ENCODE measurements at regions not wholly inside any gene's neighbourhood (a gene's known extent, or its start where the extent isn't known, plus 50 kb on each side); places are given as distances from the start of the nearest gene placed in this dataset.

DNA sequence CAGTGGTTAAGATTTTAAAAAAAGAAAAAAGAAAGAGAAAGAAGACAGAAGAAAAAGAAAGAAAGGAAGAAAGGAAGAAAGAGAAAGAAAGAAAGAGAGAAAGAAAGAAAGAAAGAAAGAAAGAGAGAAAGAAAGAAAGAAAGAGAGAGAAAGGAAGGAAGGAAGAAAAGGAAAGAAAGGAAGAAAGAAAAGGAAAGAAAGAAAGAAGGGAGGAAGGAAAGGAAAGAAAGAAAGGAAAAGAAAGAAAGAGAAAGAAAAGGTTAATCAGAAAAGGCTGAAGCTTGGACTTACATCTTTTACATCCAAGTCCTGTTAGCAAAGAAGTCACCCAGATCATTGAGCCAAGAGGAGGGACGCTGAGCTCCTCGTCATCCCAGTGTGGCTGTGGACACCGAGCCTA, 70.0 kb downstream of the IRX2 start:
- no peaks in the 10 kb centered on the region for H4K20me1 ChIP-seq (ENCODE audit: insufficient read depth)
- H3K27me3 ChIP-seq (ENCODE audit: insufficient read depth, low read depth, low read length), result no peaks in the 10 kb centered on the region
- H3K36me3 ChIP-seq (ENCODE audit: insufficient read depth, low read length), result no peaks in the 10 kb centered on the region
- no peaks in the 10 kb centered on the region for H3K79me2 ChIP-seq (replicated peaks; ENCODE audit: insufficient read depth, low read length)
- H3K4me3 ChIP-seq (ENCODE audit: low read length), result no peak overlapping the region
- no peak overlapping the region for H3K27ac ChIP-seq (ENCODE audit: low read length)
- H3K9me2 ChIP-seq (ENCODE audit: insufficient read depth, low read length), result no peaks in the 10 kb centered on the region
- H3K9me3 ChIP-seq (ENCODE audit: low read length), result peaks cover 7% of the 10 kb centered on the region
- TF ChIP-seq POLR2AphosphoS5 (IDR thresholded peaks at IDR 0.05) (no peak), RAD21 (conservative IDR thresholded peaks at IDR 0.05) (no peak), EZH2 (IDR thresholded peaks at IDR 0.05; ENCODE audit: borderline replicate concordance, insufficient read depth, low read length, poor library complexity, severe bottlenecking) (no peak), TAF1 (IDR thresholded peaks at IDR 0.05; ENCODE audit: low read depth) (no peak), MXI1 (conservative IDR thresholded peaks at IDR 0.05; ENCODE audit: poor library complexity, severe bottlenecking) (no peak), SMC3 (conservative IDR thresholded peaks at IDR 0.05; ENCODE audit: poor library complexity) (no peak)
- TF ChIP-seq, protein P1, sequence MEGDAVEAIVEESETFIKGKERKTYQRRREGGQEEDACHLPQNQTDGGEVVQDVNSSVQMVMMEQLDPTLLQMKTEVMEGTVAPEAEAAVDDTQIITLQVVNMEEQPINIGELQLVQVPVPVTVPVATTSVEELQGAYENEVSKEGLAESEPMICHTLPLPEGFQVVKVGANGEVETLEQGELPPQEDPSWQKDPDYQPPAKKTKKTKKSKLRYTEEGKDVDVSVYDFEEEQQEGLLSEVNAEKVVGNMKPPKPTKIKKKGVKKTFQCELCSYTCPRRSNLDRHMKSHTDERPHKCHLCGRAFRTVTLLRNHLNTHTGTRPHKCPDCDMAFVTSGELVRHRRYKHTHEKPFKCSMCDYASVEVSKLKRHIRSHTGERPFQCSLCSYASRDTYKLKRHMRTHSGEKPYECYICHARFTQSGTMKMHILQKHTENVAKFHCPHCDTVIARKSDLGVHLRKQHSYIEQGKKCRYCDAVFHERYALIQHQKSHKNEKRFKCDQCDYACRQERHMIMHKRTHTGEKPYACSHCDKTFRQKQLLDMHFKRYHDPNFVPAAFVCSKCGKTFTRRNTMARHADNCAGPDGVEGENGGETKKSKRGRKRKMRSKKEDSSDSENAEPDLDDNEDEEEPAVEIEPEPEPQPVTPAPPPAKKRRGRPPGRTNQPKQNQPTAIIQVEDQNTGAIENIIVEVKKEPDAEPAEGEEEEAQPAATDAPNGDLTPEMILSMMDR (IDR thresholded peaks at IDR 0.05; ENCODE audit: poor library complexity, severe bottlenecking), result no peak
- TF ChIP-seq, protein P2, sequence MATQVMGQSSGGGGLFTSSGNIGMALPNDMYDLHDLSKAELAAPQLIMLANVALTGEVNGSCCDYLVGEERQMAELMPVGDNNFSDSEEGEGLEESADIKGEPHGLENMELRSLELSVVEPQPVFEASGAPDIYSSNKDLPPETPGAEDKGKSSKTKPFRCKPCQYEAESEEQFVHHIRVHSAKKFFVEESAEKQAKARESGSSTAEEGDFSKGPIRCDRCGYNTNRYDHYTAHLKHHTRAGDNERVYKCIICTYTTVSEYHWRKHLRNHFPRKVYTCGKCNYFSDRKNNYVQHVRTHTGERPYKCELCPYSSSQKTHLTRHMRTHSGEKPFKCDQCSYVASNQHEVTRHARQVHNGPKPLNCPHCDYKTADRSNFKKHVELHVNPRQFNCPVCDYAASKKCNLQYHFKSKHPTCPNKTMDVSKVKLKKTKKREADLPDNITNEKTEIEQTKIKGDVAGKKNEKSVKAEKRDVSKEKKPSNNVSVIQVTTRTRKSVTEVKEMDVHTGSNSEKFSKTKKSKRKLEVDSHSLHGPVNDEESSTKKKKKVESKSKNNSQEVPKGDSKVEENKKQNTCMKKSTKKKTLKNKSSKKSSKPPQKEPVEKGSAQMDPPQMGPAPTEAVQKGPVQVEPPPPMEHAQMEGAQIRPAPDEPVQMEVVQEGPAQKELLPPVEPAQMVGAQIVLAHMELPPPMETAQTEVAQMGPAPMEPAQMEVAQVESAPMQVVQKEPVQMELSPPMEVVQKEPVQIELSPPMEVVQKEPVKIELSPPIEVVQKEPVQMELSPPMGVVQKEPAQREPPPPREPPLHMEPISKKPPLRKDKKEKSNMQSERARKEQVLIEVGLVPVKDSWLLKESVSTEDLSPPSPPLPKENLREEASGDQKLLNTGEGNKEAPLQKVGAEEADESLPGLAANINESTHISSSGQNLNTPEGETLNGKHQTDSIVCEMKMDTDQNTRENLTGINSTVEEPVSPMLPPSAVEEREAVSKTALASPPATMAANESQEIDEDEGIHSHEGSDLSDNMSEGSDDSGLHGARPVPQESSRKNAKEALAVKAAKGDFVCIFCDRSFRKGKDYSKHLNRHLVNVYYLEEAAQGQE (IDR thresholded peaks at IDR 0.05; ENCODE audit: borderline replicate concordance), result no peak
- H2AFZ ChIP-seq (ENCODE audit: low read depth, low read length), result no peak overlapping the region
- H3K9ac ChIP-seq (ENCODE audit: low read length), result no peak overlapping the region
- no peak overlapping the region for H3K4me2 ChIP-seq (ENCODE audit: low read length)
- H3F3A ChIP-seq (ENCODE audit: insufficient read depth, low read length, poor library complexity, severe bottlenecking), result no peaks in the 10 kb centered on the region

DNA sequence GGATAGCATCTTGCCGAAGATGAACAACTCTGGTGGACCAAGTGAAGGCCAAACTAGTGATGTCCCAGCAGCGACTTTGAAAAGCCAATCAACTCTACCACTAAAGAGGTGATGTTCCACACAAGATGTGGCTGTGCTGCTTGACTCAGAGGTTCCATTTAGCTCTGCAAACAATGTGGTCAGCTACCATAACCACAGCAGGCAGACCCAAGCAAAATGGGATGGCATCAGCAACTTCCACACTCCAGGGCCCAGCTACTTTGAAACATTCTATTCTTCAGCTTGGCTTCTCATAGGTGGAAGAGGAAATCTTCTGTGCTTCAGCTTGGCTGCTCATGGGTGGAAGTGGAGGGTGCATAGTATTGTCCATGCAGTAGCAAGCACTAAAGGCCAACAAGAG, 70.5 kb downstream of the IRX2 start:
- Histone ChIP-seq H3K79me2 (replicated peaks; ENCODE audit: insufficient read depth, low read length) (no peaks in the 10 kb centered on the region), H3K36me3 (ENCODE audit: insufficient read depth, low read length) (no peaks in the 10 kb centered on the region), H3K27ac (ENCODE audit: low read length) (no peak overlapping the region), H3K9me2 (ENCODE audit: insufficient read depth, low read length) (no peaks in the 10 kb centered on the region), H3K4me2 (ENCODE audit: low read length) (no peak overlapping the region), H3K4me3 (ENCODE audit: low read length) (no peak overlapping the region), H3K9me3 (ENCODE audit: low read length) (peaks cover 7% of the 10 kb centered on the region), H3K9ac (ENCODE audit: low read length) (no peak overlapping the region), H3F3A (ENCODE audit: insufficient read depth, low read length, poor library complexity, severe bottlenecking) (no peaks in the 10 kb centered on the region), H2AFZ (ENCODE audit: low read depth, low read length) (no peak overlapping the region), H3K27me3 (ENCODE audit: insufficient read depth, low read depth, low read length) (no peaks in the 10 kb centered on the region), H4K20me1 (ENCODE audit: insufficient read depth) (no peaks in the 10 kb centered on the region)
- TF ChIP-seq EP300 (conservative IDR thresholded peaks at IDR 0.05; ENCODE audit: poor library complexity, severe bottlenecking), result no peak
- TF ChIP-seq EZH2 (IDR thresholded peaks at IDR 0.05; ENCODE audit: borderline replicate concordance, insufficient read depth, low read length, poor library complexity, severe bottlenecking), result no peak
- TF ChIP-seq, protein P2 (IDR thresholded peaks at IDR 0.05; ENCODE audit: borderline replicate concordance), result no peak
- TF ChIP-seq MXI1 (conservative IDR thresholded peaks at IDR 0.05; ENCODE audit: poor library complexity, severe bottlenecking), result no peak
- no peak for TF ChIP-seq TAF1 (IDR thresholded peaks at IDR 0.05; ENCODE audit: low read depth)
- TF ChIP-seq, protein P1 (IDR thresholded peaks at IDR 0.05; ENCODE audit: poor library complexity, severe bottlenecking), result no peak
- no peak for TF ChIP-seq POLR2AphosphoS5 (IDR thresholded peaks at IDR 0.05)
- no peak for TF ChIP-seq RAD21 (conservative IDR thresholded peaks at IDR 0.05)
- no peak for TF ChIP-seq SMC3 (conservative IDR thresholded peaks at IDR 0.05; ENCODE audit: poor library complexity)

All from neural cell (in vitro differentiated cells).